ENCODE measurements at regions not wholly inside any gene's neighbourhood (a gene's known extent, or its start where the extent isn't known, plus 50 kb on each side); places are given as distances from the start of the nearest gene placed in this dataset.

DNA sequence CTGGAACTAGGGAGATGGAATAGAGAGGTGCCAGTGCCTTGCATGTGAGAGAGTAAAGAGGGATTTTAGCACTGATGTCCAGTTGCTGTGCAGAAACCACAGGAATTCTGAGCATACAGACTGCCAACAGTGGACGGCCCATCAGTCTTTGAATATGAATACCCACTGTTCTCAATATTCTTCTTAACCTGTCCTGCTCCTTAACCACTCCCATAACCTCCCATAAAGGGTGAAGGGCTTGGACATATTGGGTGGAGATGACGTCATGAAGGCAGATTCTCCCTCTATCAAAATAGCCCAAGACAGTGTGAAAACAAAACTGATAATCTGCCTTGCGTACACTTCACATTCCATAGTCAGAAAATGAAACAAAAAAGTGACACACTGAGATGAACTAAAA lies 1313.7 kb upstream of the PABPC4L start:
- no peak for DNase-seq
- Histone ChIP-seq H3K27me3 (no peaks in the 10 kb centered on the region), H3K27ac (no peak overlapping the region), H3K4me3 (no peak overlapping the region), H3K36me3 (no peaks in the 10 kb centered on the region), H3K9me3 (no peaks in the 10 kb centered on the region), H3K4me1 (no peaks in the 10 kb centered on the region)
- TF ChIP-seq, protein P1, sequence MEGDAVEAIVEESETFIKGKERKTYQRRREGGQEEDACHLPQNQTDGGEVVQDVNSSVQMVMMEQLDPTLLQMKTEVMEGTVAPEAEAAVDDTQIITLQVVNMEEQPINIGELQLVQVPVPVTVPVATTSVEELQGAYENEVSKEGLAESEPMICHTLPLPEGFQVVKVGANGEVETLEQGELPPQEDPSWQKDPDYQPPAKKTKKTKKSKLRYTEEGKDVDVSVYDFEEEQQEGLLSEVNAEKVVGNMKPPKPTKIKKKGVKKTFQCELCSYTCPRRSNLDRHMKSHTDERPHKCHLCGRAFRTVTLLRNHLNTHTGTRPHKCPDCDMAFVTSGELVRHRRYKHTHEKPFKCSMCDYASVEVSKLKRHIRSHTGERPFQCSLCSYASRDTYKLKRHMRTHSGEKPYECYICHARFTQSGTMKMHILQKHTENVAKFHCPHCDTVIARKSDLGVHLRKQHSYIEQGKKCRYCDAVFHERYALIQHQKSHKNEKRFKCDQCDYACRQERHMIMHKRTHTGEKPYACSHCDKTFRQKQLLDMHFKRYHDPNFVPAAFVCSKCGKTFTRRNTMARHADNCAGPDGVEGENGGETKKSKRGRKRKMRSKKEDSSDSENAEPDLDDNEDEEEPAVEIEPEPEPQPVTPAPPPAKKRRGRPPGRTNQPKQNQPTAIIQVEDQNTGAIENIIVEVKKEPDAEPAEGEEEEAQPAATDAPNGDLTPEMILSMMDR (IDR thresholded peaks at IDR 0.05), result no peak
- no peak for TF ChIP-seq POLR2A (IDR thresholded peaks at IDR 0.05)
- intact Hi-C loops (cut with DNase I; ENCODE audit: low total_unique reads), result no loop called here

DNA sequence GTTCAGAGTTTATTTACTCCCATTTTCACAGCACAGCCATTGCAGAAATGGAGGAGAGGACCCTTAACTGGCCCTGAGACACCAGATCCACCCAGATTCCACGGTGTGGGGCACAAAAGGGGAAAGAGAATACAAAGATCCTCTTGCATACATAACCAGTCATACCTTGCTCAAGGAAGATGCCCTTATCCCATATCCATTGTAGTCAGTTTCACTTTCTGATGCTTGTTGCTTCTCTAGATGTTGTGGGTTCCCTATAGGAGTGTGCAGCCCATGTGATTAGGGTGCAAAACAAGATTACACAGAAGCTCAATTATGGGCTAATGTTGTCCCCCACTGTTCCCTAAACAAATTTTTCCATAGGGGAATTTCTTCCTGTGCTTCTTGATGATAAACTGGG lies 1309.0 kb upstream of the PABPC4L start:
- TF ChIP-seq, protein P1 (IDR thresholded peaks at IDR 0.05), result no peak
- TF ChIP-seq POLR2A (IDR thresholded peaks at IDR 0.05), result no peak
- Histone ChIP-seq H3K9me3 (no peaks in the 10 kb centered on the region), H3K27ac (no peak overlapping the region), H3K36me3 (no peaks in the 10 kb centered on the region), H3K27me3 (no peaks in the 10 kb centered on the region), H3K4me3 (no peak overlapping the region), H3K4me1 (no peaks in the 10 kb centered on the region)
- intact Hi-C loops (cut with DNase I; ENCODE audit: low total_unique reads), result no loop called here
- no peak for DNase-seq

DNA sequence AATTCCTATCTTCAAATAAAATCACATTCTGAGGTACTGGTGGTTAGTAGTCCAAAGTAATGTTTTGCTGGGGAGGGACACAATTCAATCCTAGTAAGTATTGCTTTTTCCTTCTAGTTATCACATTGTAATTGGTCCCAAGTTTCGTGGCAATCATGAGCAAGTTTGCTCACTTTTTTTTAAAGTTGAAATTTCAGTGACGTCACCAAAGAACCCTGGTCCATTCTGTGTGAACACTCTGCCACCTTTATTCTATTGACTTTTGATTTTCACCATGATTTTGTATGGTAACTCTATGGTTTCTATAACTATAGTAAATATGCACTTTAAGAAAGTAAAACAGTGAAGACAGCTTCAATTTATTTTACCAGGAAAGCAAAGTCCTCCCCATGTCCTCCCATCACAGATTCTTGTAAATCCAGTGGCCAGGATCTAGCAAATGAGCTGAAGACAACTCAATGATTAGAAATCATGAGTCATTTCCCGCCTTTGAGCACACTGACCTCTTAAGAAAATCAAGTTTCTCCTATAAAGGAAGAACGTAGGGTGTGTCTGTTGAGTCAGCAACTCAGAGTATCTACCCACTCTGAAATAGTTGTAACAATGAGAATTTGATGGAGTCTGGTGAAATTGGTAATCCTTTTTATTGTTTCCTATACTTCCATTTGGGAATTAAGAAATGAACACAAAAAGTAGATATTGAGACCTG lies 1306.6 kb upstream of the PABPC4L start:
- H3K9me3 ChIP-seq, result no peaks in the 10 kb centered on the region
- TF ChIP-seq POLR2A (IDR thresholded peaks at IDR 0.05), result no peak
- TF ChIP-seq, protein P1 (IDR thresholded peaks at IDR 0.05), result no peak
- H3K36me3 ChIP-seq, result no peaks in the 10 kb centered on the region
- H3K27me3 ChIP-seq, result no peaks in the 10 kb centered on the region
- intact Hi-C loops (cut with DNase I; ENCODE audit: low total_unique reads), result no loop called here
- no peak for DNase-seq
- no peak overlapping the region for H3K4me3 ChIP-seq
- no peak overlapping the region for H3K27ac ChIP-seq
- no peaks in the 10 kb centered on the region for H3K4me1 ChIP-seq

DNA sequence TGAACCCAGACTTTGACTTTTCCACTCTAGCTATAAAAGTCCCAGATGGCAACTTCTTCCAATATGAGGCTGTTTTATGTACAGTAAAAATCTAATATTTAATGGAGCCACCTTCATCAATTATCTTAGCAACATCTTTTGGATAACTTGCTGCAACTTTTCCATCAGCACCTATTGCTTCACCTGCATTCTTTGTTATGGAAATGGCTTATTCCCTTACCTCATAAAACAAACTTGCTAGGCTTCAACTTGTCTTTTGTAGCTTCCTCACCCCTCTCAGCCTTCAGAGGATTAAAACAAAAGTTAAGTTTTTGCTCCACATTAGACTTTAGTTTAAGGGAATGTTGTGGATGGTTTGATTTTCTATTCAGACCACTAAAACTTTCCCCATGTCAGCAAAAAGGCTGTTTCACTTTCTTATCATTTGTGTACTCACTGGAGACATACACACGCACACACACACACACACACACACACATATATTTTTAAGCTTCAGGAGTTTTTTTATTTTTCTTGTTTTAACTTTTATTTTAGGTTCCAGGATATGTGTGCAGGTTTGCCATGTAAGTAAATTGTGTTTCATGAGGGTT lies 1296.1 kb upstream of the PABPC4L start:
- no peaks in the 10 kb centered on the region for H3K9me3 ChIP-seq
- no peak overlapping the region for H3K27ac ChIP-seq
- no peak for DNase-seq
- no peak overlapping the region for H3K4me3 ChIP-seq
- no peaks in the 10 kb centered on the region for H3K4me1 ChIP-seq
- H3K36me3 ChIP-seq, result no peaks in the 10 kb centered on the region
- intact Hi-C loops (cut with DNase I; ENCODE audit: low total_unique reads), result no loop called here
- TF ChIP-seq, protein P1 (IDR thresholded peaks at IDR 0.05), result no peak
- TF ChIP-seq POLR2A (IDR thresholded peaks at IDR 0.05), result no peak
- no peaks in the 10 kb centered on the region for H3K27me3 ChIP-seq

DNA sequence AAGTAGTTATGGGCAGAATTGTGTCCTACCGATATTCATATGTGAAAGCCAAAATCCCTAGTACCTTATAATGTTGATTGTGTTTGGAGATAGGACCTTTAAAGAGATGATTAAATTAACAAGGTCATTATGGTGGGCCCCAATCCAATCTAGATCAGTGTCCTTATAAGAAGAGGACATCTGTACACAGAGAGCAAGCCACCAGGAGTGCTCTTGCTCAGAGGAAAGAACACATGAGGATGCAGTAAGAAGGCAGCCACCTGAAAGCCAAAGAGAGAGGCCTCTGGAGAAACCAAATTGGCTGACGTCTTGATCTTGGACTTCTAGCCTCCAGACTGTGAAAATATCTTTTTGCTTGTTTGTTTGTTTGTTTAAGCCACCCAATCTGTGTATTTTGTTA lies 1290.8 kb upstream of the PABPC4L start:
- no peak overlapping the region for H3K27ac ChIP-seq
- no peaks in the 10 kb centered on the region for H3K27me3 ChIP-seq
- H3K4me1 ChIP-seq, result no peaks in the 10 kb centered on the region
- H3K36me3 ChIP-seq, result no peaks in the 10 kb centered on the region
- DNase-seq, result no peak
- H3K4me3 ChIP-seq, result no peak overlapping the region
- TF ChIP-seq, protein P1 (IDR thresholded peaks at IDR 0.05), result no peak
- TF ChIP-seq POLR2A (IDR thresholded peaks at IDR 0.05), result no peak
- intact Hi-C loops (cut with DNase I; ENCODE audit: low total_unique reads), result no loop called here
- H3K9me3 ChIP-seq, result no peaks in the 10 kb centered on the region
